Activated CD4-positive, alpha-beta T cell treated with anti-CD3 and anti-CD28 coated beads for 4 hours (primary cell): ENCODE measurements at regions not wholly inside any gene's neighbourhood (a gene's known extent, or its start where the extent isn't known, plus 50 kb on each side); places are given as distances from the start of the nearest gene placed in this dataset.
"Not testable (repeated sequence)": the region's sequence is repeated elsewhere in the genome, so short reads cannot be mapped to it uniquely, and the experiment has no call there.

Experiments used
- DNase-seq, 2 donors: peaks; one replicate each; pipeline ENCODE4 v3.0.0-alpha.2; 2020

GRCh38 chr3:95832146-95832545, 982.2 kb upstream of the EPHA6 start:
- no peak for DNase-seq

GRCh38 chr3:95860628-95861027, 953.8 kb upstream of the EPHA6 start:
- DNase-seq: not testable (repeated sequence)

- DNase-seq: no peak
These were observed 930.6 kb upstream of the EPHA6 start for GRCh38 chr3:95883801-95884200.

GRCh38 chr3:95886616-95887015, 927.8 kb upstream of the EPHA6 start:
- DNase-seq: no peak

GRCh38 chr3:95887114-95887513, 927.3 kb upstream of the EPHA6 start:
- DNase-seq: no peak

- no peak for DNase-seq
These were observed 919.6 kb upstream of the EPHA6 start for GRCh38 chr3:95894820-95895219.

GRCh38 chr3:95899494-95899893, 914.9 kb upstream of the EPHA6 start:
- no peak for DNase-seq

GRCh38 chr3:95899911-95900310, 914.5 kb upstream of the EPHA6 start:
- DNase-seq: no peak

GRCh38 chr3:95901948-95902347, 912.4 kb upstream of the EPHA6 start:
- DNase-seq: no peak

GRCh38 chr3:95905182-95905581, 909.2 kb upstream of the EPHA6 start:
- no peak for DNase-seq

- no peak for DNase-seq
These were observed 902.6 kb upstream of the EPHA6 start for GRCh38 chr3:95911767-95912166.

GRCh38 chr3:95923496-95924210, 890.7 kb upstream of the EPHA6 start:
- no peak for DNase-seq

GRCh38 chr3:95926904-95927501, 887.4 kb upstream of the EPHA6 start:
- no peak for DNase-seq

- no peak for DNase-seq
These were observed 880.2 kb upstream of the EPHA6 start for GRCh38 chr3:95934181-95934580.

- no peak for DNase-seq
These were observed 875.1 kb upstream of the EPHA6 start for GRCh38 chr3:95939235-95939809.

GRCh38 chr3:95965704-95966336, 848.6 kb upstream of the EPHA6 start:
- DNase-seq: no peak

GRCh38 chr3:95971573-95971972, 842.8 kb upstream of the EPHA6 start:
- no peak for DNase-seq

- no peak for DNase-seq
These were observed 820.1 kb upstream of the EPHA6 start for GRCh38 chr3:95994338-95994737.

- no peak for DNase-seq
These were observed 813.4 kb upstream of the EPHA6 start for GRCh38 chr3:96000966-96001365.

GRCh38 chr3:96007650-96008195, 806.7 kb upstream of the EPHA6 start:
- no peak for DNase-seq

GRCh38 chr3:96012939-96013338, 801.5 kb upstream of the EPHA6 start:
- DNase-seq: no peak

GRCh38 chr3:96017556-96017955, 796.8 kb upstream of the EPHA6 start:
- no peak for DNase-seq

GRCh38 chr3:96022676-96023075, 791.7 kb upstream of the EPHA6 start:
- DNase-seq: no peak

GRCh38 chr3:96027718-96028117, 786.7 kb upstream of the EPHA6 start:
- DNase-seq: no peak
